Panc1 (cell line): ENCODE measurements at regions not wholly inside any gene's neighbourhood (a gene's known extent, or its start where the extent isn't known, plus 50 kb on each side); places are given as distances from the start of the nearest gene placed in this dataset.

Experiments used
- ATAC-seq: fragments of 200-7000 bp; cut with Tn5 transposase; 2 replicates; pipeline ENCODE4 v1.9.1; 2020; ENCODE audit warnings: mild to moderate bottlenecking, moderate library complexity
- BruUV-seq: library from RNA; stranded (reverse); fragments of 400-500 nt; replicated peaks from 2 replicates; lab custom pipeline; 2021; lab: Mats Ljungman, UMichigan
- CTCF ChIA-PET: fragments of 300-600 bp; sonication (Branson Sonifier 250); formaldehyde crosslinking; loops from one replicate; lab custom pipeline; 2022; ENCODE audit warnings: antibody characterized with exemption; lab: Charles Lee
- POLR2A ChIA-PET: fragments of 300-600 bp; sonication (Branson Sonifier 250); formaldehyde crosslinking; loops from one replicate; lab custom pipeline; 2022; ENCODE audit warnings: antibody characterized with exemption; lab: Charles Lee
- DNase-seq: peaks from one replicate; pipeline ENCODE4 v3.0.0-alpha.2; 2010; ENCODE audit warnings: low read depth, low spot score
- H3K27ac ChIP-seq: 2 replicates; pipeline ENCODE4 v1.5.1; 2011; ENCODE audit warnings: mild to moderate bottlenecking, low read length, inconsistent platforms
- H3K27me3 ChIP-seq: fragments of 200-500 bp; sonication (Bioruptor generic); 2 replicates; pipeline ENCODE4 v1.6.0; 2014; ENCODE audit warnings: low read length, inconsistent platforms; ENCODE audit not compliant: control insufficient read depth, insufficient read depth
- H3K36me3 ChIP-seq: fragments of 200-500 bp; sonication (Bioruptor generic); 2 replicates; pipeline ENCODE4 v1.5.1; 2014; ENCODE audit warnings: inconsistent platforms, mild to moderate bottlenecking, low read length, moderate library complexity; ENCODE audit not compliant: control insufficient read depth, insufficient read depth
- H3K4me1 ChIP-seq: 2 replicates; pipeline ENCODE4 v1.5.1; 2011; ENCODE audit warnings: inconsistent platforms, mild to moderate bottlenecking, low read length, moderate library complexity; ENCODE audit not compliant: control insufficient read depth, insufficient read depth
- H3K4me3 ChIP-seq, 2 experiments: 2 replicates each; pipeline ENCODE4 v1.5.1; 2011 to 2012; ENCODE audit warnings: low read depth in 2 of 2, low read length in 2 of 2, mild to moderate bottlenecking in 2 of 2, inconsistent platforms in 1 of 2, moderate library complexity in 1 of 2
- H3K9me3 ChIP-seq: fragments of 200-500 bp; sonication (Bioruptor generic); 2 replicates; pipeline ENCODE4 v1.5.1; 2014; ENCODE audit warnings: low read depth, mild to moderate bottlenecking, inconsistent platforms, low read length, moderate library complexity; ENCODE audit not compliant: control insufficient read depth, insufficient read depth
- POLR2AphosphoS5 ChIP-seq: IDR thresholded peaks from 2 replicates; pipeline ENCODE4 v1.6.1; 2012; ENCODE audit warnings: mild to moderate bottlenecking, low read depth, low read length, moderate library complexity
- SIN3A ChIP-seq: IDR thresholded peaks from 2 replicates; pipeline ENCODE4 v1.6.1; 2012; ENCODE audit warnings: low read depth, mild to moderate bottlenecking, low read length, moderate library complexity, borderline replicate concordance; ENCODE audit not compliant: insufficient read depth
- TCF7L2 ChIP-seq: IDR thresholded peaks from 2 replicates; pipeline ENCODE4 v1.6.1; 2011; ENCODE audit warnings: mild to moderate bottlenecking, low read depth, low read length, inconsistent platforms
- in situ Hi-C: cut with HindIII; loops from 2 replicates; pipeline ENCODE4 v1.10.0; 2016; ENCODE audit warnings: low sequenced_read_pairs, low pct_unique_long_range_greater_than_20kb
- intact Hi-C: fragments of 100-400 bp; cut with micrococcal nuclease; formaldehyde crosslinking; loops from one replicate; pipeline ENCODE4 v1.10.0; 2022; ENCODE audit not compliant: unreplicated experiment
- TF ChIP-seq, protein P1 (sequence below): fragments of 450-650 bp; IDR thresholded peaks from 2 replicates; pipeline ENCODE4 v1.5.1; 2017; ENCODE audit warnings: mild to moderate bottlenecking
- TF ChIP-seq, protein P2 (sequence below), 2 experiments: IDR thresholded peaks; 2 replicates each; pipeline ENCODE4 v1.6.1; 2011 to 2012; ENCODE audit warnings: low read depth in 2 of 2, control low read depth in 1 of 2, low read length in 1 of 2, mild to moderate bottlenecking in 1 of 2, moderate library complexity in 1 of 2; ENCODE audit not compliant: insufficient read depth in 1 of 2

DNA sequence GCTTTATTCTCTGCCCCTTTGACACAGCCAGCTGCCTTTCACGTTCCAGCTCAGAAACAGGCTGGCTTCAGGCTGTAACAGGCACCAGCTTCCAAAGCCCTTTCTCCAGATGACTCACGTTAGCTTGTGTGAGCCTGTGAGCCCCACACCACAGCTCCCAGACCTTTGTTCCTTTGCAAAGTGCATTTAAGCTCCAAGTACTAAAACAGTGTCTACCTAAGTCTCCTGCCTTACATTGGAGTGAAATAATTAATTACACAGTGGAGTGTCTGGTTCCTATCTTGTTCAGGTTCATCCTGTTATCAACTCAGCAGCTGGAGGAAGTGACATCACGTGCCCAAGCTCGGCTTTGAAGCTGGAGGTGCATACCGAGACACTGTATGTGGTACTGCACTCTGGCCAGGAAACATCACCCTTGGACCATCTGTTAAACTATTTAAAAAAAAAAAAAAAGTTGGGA, 475.8 kb downstream of the FOXO1 start:
- BruUV-seq: no TSS peak
- ATAC-seq (no peak), DNase-seq (no peak)
- H3K4me1 ChIP-seq: no peaks in the 10 kb centered on the region
- in situ Hi-C loops: no loop called here
- H3K27me3 ChIP-seq: no peaks in the 10 kb centered on the region
- H3K36me3 ChIP-seq: no peaks in the 10 kb centered on the region
- ChIA-PET CTCF (no interaction called here), POLR2A (no interaction called here)
- no peaks in the 10 kb centered on the region for H3K9me3 ChIP-seq
- intact Hi-C loops: no loop called here
- H3K27ac ChIP-seq: no peak overlapping the region
- H3K4me3 ChIP-seq: no peak overlapping the region
- TF ChIP-seq, protein P1, sequence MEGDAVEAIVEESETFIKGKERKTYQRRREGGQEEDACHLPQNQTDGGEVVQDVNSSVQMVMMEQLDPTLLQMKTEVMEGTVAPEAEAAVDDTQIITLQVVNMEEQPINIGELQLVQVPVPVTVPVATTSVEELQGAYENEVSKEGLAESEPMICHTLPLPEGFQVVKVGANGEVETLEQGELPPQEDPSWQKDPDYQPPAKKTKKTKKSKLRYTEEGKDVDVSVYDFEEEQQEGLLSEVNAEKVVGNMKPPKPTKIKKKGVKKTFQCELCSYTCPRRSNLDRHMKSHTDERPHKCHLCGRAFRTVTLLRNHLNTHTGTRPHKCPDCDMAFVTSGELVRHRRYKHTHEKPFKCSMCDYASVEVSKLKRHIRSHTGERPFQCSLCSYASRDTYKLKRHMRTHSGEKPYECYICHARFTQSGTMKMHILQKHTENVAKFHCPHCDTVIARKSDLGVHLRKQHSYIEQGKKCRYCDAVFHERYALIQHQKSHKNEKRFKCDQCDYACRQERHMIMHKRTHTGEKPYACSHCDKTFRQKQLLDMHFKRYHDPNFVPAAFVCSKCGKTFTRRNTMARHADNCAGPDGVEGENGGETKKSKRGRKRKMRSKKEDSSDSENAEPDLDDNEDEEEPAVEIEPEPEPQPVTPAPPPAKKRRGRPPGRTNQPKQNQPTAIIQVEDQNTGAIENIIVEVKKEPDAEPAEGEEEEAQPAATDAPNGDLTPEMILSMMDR: no peak
- TF ChIP-seq POLR2AphosphoS5: no peak
- TF ChIP-seq, protein P2, sequence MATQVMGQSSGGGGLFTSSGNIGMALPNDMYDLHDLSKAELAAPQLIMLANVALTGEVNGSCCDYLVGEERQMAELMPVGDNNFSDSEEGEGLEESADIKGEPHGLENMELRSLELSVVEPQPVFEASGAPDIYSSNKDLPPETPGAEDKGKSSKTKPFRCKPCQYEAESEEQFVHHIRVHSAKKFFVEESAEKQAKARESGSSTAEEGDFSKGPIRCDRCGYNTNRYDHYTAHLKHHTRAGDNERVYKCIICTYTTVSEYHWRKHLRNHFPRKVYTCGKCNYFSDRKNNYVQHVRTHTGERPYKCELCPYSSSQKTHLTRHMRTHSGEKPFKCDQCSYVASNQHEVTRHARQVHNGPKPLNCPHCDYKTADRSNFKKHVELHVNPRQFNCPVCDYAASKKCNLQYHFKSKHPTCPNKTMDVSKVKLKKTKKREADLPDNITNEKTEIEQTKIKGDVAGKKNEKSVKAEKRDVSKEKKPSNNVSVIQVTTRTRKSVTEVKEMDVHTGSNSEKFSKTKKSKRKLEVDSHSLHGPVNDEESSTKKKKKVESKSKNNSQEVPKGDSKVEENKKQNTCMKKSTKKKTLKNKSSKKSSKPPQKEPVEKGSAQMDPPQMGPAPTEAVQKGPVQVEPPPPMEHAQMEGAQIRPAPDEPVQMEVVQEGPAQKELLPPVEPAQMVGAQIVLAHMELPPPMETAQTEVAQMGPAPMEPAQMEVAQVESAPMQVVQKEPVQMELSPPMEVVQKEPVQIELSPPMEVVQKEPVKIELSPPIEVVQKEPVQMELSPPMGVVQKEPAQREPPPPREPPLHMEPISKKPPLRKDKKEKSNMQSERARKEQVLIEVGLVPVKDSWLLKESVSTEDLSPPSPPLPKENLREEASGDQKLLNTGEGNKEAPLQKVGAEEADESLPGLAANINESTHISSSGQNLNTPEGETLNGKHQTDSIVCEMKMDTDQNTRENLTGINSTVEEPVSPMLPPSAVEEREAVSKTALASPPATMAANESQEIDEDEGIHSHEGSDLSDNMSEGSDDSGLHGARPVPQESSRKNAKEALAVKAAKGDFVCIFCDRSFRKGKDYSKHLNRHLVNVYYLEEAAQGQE (IDR thresholded peaks at IDR 0.05; ENCODE audit: insufficient read depth in 1 of 2, low read depth in 2 of 2, low read length in 1 of 2): no peak
- no peak for TF ChIP-seq TCF7L2
- no peak for TF ChIP-seq SIN3A

DNA sequence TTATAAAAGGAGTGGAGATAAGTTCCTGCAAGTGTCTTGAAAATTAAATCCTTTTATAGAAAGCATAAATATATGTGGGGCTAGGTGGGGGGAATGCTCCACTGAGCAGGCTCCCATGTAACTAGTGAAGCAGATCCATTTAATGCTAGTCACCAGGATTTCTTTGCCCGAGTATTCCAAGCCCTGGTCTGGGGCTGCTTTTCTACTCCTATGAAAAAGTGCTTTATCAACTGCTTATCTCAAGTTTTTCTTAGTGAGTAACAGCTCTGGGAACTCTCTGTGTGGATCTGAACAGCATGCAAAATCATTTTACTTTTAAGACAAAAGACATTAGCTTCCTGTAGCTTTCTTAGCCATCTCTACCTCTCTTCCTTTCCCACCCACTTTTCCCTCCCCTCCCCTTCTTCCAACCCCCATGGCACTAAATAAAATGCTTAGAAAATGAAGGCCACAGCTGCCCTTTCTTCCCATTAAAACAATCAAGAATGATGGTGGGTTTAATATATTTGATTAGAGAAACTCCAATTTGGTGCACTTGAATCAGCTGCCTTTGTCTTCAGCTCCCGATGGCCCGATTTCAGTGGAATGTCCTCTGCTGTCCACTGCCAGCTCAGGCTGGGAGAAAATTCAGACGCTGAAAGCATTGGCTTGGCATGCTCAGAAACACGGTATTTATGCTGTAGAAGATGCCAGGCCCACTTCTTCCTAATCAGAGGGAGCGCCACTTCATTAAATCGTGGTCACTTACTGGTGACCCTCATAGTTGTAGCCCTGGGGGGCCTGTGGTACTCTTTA, 475.1 kb downstream of the FOXO1 start:
- Histone ChIP-seq H3K36me3 (no peaks in the 10 kb centered on the region), H3K27me3 (no peaks in the 10 kb centered on the region), H3K4me3 (no peak overlapping the region), H3K4me1 (no peaks in the 10 kb centered on the region), H3K9me3 (no peaks in the 10 kb centered on the region), H3K27ac (no peak overlapping the region)
- intact Hi-C loops (no loop called here), in situ Hi-C loops (no loop called here)
- ChIA-PET CTCF (no interaction called here), POLR2A (no interaction called here)
- ATAC-seq (no peak), DNase-seq (no peak)
- no peak for TF ChIP-seq TCF7L2
- TF ChIP-seq, protein P2 (IDR thresholded peaks at IDR 0.05; ENCODE audit: insufficient read depth in 1 of 2, low read depth in 2 of 2, low read length in 1 of 2): no peak
- TF ChIP-seq, protein P1: no peak
- no peak for TF ChIP-seq POLR2AphosphoS5
- no peak for TF ChIP-seq SIN3A
- BruUV-seq: no TSS peak
